ENCODE measurements at regions not wholly inside any gene's neighbourhood (a gene's known extent, or its start where the extent isn't known, plus 50 kb on each side); places are given as distances from the start of the nearest gene placed in this dataset.

- Histone ChIP-seq H3K4me3 (ENCODE audit: insufficient read length, low read depth) (no peak overlapping the region), H3K36me3 (ENCODE audit: insufficient read depth, insufficient read length, low read length) (no peaks in the 10 kb centered on the region), H3K9ac (ENCODE audit: insufficient read length, low read depth) (no peak overlapping the region), H3K27me3 (ENCODE audit: insufficient read depth, insufficient read length) (peaks cover 2% of the 10 kb centered on the region), H3K9me3 (ENCODE audit: insufficient read depth, low read length) (peaks cover 12% of the 10 kb centered on the region; the same call in 1 of the 2 replicates), H3K4me1 (ENCODE audit: insufficient read depth, insufficient read length) (no peaks in the 10 kb centered on the region)
- no peak for TF ChIP-seq SUZ12 (IDR thresholded peaks at IDR 0.05; ENCODE audit: extremely low read depth, insufficient read depth, insufficient read length)
- TF ChIP-seq ZNF274 (IDR thresholded peaks at IDR 0.05; ENCODE audit: low read depth, low read length), result no peak
- TF ChIP-seq YY1 (IDR thresholded peaks at IDR 0.05; ENCODE audit: insufficient read depth, insufficient read length), result no peak
- DNase-seq (ENCODE audit: low read depth, low spot score), result no peak
Measured at GRCh38 chr11:45455536-45455935, 169.4 kb upstream of the SYT13 start.

- H3K9me3 ChIP-seq (ENCODE audit: insufficient read depth, low read length), result peaks cover 12% of the 10 kb centered on the region; the same call in 1 of the 2 replicates
- H3K27me3 ChIP-seq (ENCODE audit: insufficient read depth, insufficient read length), result peaks cover 2% of the 10 kb centered on the region
- no peak for TF ChIP-seq ZNF274 (IDR thresholded peaks at IDR 0.05; ENCODE audit: low read depth, low read length)
- TF ChIP-seq YY1 (IDR thresholded peaks at IDR 0.05; ENCODE audit: insufficient read depth, insufficient read length), result no peak
- no peak overlapping the region for H3K9ac ChIP-seq (ENCODE audit: insufficient read length, low read depth)
- no peaks in the 10 kb centered on the region for H3K4me1 ChIP-seq (ENCODE audit: insufficient read depth, insufficient read length)
- DNase-seq (ENCODE audit: low read depth, low spot score), result no peak
- no peak overlapping the region for H3K4me3 ChIP-seq (ENCODE audit: insufficient read length, low read depth)
- H3K36me3 ChIP-seq (ENCODE audit: insufficient read depth, insufficient read length, low read length), result no peaks in the 10 kb centered on the region
Measured at GRCh38 chr11:45454917-45455401, 168.8 kb upstream of the SYT13 start.

- Histone ChIP-seq H3K4me3 (ENCODE audit: insufficient read length, low read depth) (no peak overlapping the region), H3K27me3 (ENCODE audit: insufficient read depth, insufficient read length) (peaks cover 2% of the 10 kb centered on the region), H3K9me3 (ENCODE audit: insufficient read depth, low read length) (peaks cover 12% of the 10 kb centered on the region; the same call in 1 of the 2 replicates), H3K36me3 (ENCODE audit: insufficient read depth, insufficient read length, low read length) (no peaks in the 10 kb centered on the region), H3K9ac (ENCODE audit: insufficient read length, low read depth) (no peak overlapping the region), H3K4me1 (ENCODE audit: insufficient read depth, insufficient read length) (peaks cover 4% of the 10 kb centered on the region)
- DNase-seq (ENCODE audit: low read depth, low spot score), result no peak
- TF ChIP-seq ZNF274 (IDR thresholded peaks at IDR 0.05; ENCODE audit: low read depth, low read length), result no peak
- TF ChIP-seq SUZ12 (IDR thresholded peaks at IDR 0.05; ENCODE audit: extremely low read depth, insufficient read depth, insufficient read length), result no peak
- no peak for TF ChIP-seq YY1 (IDR thresholded peaks at IDR 0.05; ENCODE audit: insufficient read depth, insufficient read length)
Measured at GRCh38 chr11:45453721-45454120, 167.6 kb upstream of the SYT13 start.

- Histone ChIP-seq H3K27me3 (ENCODE audit: insufficient read depth, insufficient read length) (peaks cover 1% of the 10 kb centered on the region), H3K4me3 (ENCODE audit: insufficient read length, low read depth) (no peak overlapping the region), H3K36me3 (ENCODE audit: insufficient read depth, insufficient read length, low read length) (no peaks in the 10 kb centered on the region), H3K9me3 (ENCODE audit: insufficient read depth, low read length) (peaks cover 12% of the 10 kb centered on the region; the same call in 1 of the 2 replicates), H3K9ac (ENCODE audit: insufficient read length, low read depth) (no peak overlapping the region), H3K4me1 (ENCODE audit: insufficient read depth, insufficient read length) (peaks cover 4% of the 10 kb centered on the region)
- TF ChIP-seq YY1 (IDR thresholded peaks at IDR 0.05; ENCODE audit: insufficient read depth, insufficient read length) (no peak), ZNF274 (IDR thresholded peaks at IDR 0.05; ENCODE audit: low read depth, low read length) (no peak), SUZ12 (IDR thresholded peaks at IDR 0.05; ENCODE audit: extremely low read depth, insufficient read depth, insufficient read length) (no peak)
- DNase-seq (ENCODE audit: low read depth, low spot score), result no peak
Measured at GRCh38 chr11:45451766-45452440, 165.8 kb upstream of the SYT13 start.

GRCh38 chr11:45450189-45450588, 164.0 kb upstream of the SYT13 start:
- peaks cover 8% of the 10 kb centered on the region for H3K4me1 ChIP-seq (ENCODE audit: insufficient read depth, insufficient read length)
- no peaks in the 10 kb centered on the region for H3K36me3 ChIP-seq (ENCODE audit: insufficient read depth, insufficient read length, low read length)
- no peak overlapping the region for H3K4me3 ChIP-seq (ENCODE audit: insufficient read length, low read depth)
- H3K27me3 ChIP-seq (ENCODE audit: insufficient read depth, insufficient read length), result no peaks in the 10 kb centered on the region
- TF ChIP-seq YY1 (IDR thresholded peaks at IDR 0.05; ENCODE audit: insufficient read depth, insufficient read length) (no peak), SUZ12 (IDR thresholded peaks at IDR 0.05; ENCODE audit: extremely low read depth, insufficient read depth, insufficient read length) (no peak), ZNF274 (IDR thresholded peaks at IDR 0.05; ENCODE audit: low read depth, low read length) (no peak)
- no peak overlapping the region for H3K9ac ChIP-seq (ENCODE audit: insufficient read length, low read depth)
- peaks cover 7% of the 10 kb centered on the region; the same call in 1 of the 2 replicates for H3K9me3 ChIP-seq (ENCODE audit: insufficient read depth, low read length)
- no peak for DNase-seq (ENCODE audit: low read depth, low spot score)

GRCh38 chr11:45449036-45449601, 163.0 kb upstream of the SYT13 start:
- H3K27me3 ChIP-seq (ENCODE audit: insufficient read depth, insufficient read length), result no peaks in the 10 kb centered on the region
- H3K9me3 ChIP-seq (ENCODE audit: insufficient read depth, low read length), result no peaks in the 10 kb centered on the region
- no peak for DNase-seq (ENCODE audit: low read depth, low spot score)
- no peak overlapping the region for H3K4me3 ChIP-seq (ENCODE audit: insufficient read length, low read depth)
- H3K9ac ChIP-seq (ENCODE audit: insufficient read length, low read depth), result no peak overlapping the region
- TF ChIP-seq YY1 (IDR thresholded peaks at IDR 0.05; ENCODE audit: insufficient read depth, insufficient read length) (no peak), SUZ12 (IDR thresholded peaks at IDR 0.05; ENCODE audit: extremely low read depth, insufficient read depth, insufficient read length) (no peak), ZNF274 (IDR thresholded peaks at IDR 0.05; ENCODE audit: low read depth, low read length) (no peak)
- peaks cover 13% of the 10 kb centered on the region for H3K4me1 ChIP-seq (ENCODE audit: insufficient read depth, insufficient read length)
- H3K36me3 ChIP-seq (ENCODE audit: insufficient read depth, insufficient read length, low read length), result no peaks in the 10 kb centered on the region

GRCh38 chr11:45448561-45448960, 162.4 kb upstream of the SYT13 start:
- Histone ChIP-seq H3K27me3 (ENCODE audit: insufficient read depth, insufficient read length) (no peaks in the 10 kb centered on the region), H3K9me3 (ENCODE audit: insufficient read depth, low read length) (no peaks in the 10 kb centered on the region), H3K4me1 (ENCODE audit: insufficient read depth, insufficient read length) (peaks cover 13% of the 10 kb centered on the region), H3K9ac (ENCODE audit: insufficient read length, low read depth) (no peak overlapping the region), H3K36me3 (ENCODE audit: insufficient read depth, insufficient read length, low read length) (no peaks in the 10 kb centered on the region), H3K4me3 (ENCODE audit: insufficient read length, low read depth) (no peak overlapping the region)
- no peak for DNase-seq (ENCODE audit: low read depth, low spot score)
- TF ChIP-seq ZNF274 (IDR thresholded peaks at IDR 0.05; ENCODE audit: low read depth, low read length) (no peak), SUZ12 (IDR thresholded peaks at IDR 0.05; ENCODE audit: extremely low read depth, insufficient read depth, insufficient read length) (no peak), YY1 (IDR thresholded peaks at IDR 0.05; ENCODE audit: insufficient read depth, insufficient read length) (no peak)

Measured in NT2/D1 (cell line).